ENCODE measurements at regions not wholly inside any gene's neighbourhood (a gene's known extent, or its start where the extent isn't known, plus 50 kb on each side); places are given as distances from the start of the nearest gene placed in this dataset.

GRCh38 chr15:88752951-88753350 is 50.3 kb upstream of the ACAN start:
- TF ChIP-seq RCOR1 (IDR thresholded peaks at IDR 0.05; ENCODE audit: insufficient replicate concordance, low read length) (no peak), CTCF (conservative IDR thresholded peaks at IDR 0.05; ENCODE audit: low read depth, low read length) (no peak), RFX5 (IDR thresholded peaks at IDR 0.05; ENCODE audit: low read depth, low read length) (no peak), POLR2A (IDR thresholded peaks at IDR 0.05; ENCODE audit: low read depth, low read length) (no peak), USF2 (IDR thresholded peaks at IDR 0.05; ENCODE audit: low read depth, low read length) (no peak), FOS (IDR thresholded peaks at IDR 0.05; ENCODE audit: low read depth, low read length) (no peak), MXI1 (IDR thresholded peaks at IDR 0.05; ENCODE audit: borderline replicate concordance, low read depth, low read length) (no peak)

Measured in IMR-90 (cell line).